Neuronal stem cell (in vitro differentiated cells): ENCODE measurements at regions not wholly inside any gene's neighbourhood (a gene's known extent, or its start where the extent isn't known, plus 50 kb on each side); places are given as distances from the start of the nearest gene placed in this dataset.

Experiments
- DNase-seq: peaks from one replicate; pipeline ENCODE4 v3.0.0-alpha.2; 2013; ENCODE audit warnings: low spot score
- H2AFZ ChIP-seq: one replicate; pipeline ENCODE4 v1.6.1; 2013; ENCODE audit warnings: mild to moderate bottlenecking, low read length, inconsistent platforms
- H2AK5ac ChIP-seq: 2 replicates; pipeline ENCODE4 v1.6.1; 2013; ENCODE audit warnings: low read depth, mild to moderate bottlenecking, inconsistent platforms, low read length, moderate library complexity, mixed read lengths
- H2BK120ac ChIP-seq: 2 replicates; pipeline ENCODE4 v1.6.1; 2013; ENCODE audit warnings: low read depth, mild to moderate bottlenecking, inconsistent platforms, low read length, moderate library complexity, mixed read lengths
- H2BK12ac ChIP-seq: one replicate; pipeline ENCODE4 v1.6.1; 2013; ENCODE audit warnings: low read length, inconsistent platforms
- H2BK15ac ChIP-seq: 2 replicates; pipeline ENCODE4 v1.6.1; 2013; ENCODE audit warnings: mild to moderate bottlenecking, low read length, inconsistent platforms, mixed read lengths
- H2BK5ac ChIP-seq: one replicate; pipeline ENCODE4 v1.6.1; 2013; ENCODE audit warnings: inconsistent platforms, mild to moderate bottlenecking, low read length, moderate library complexity
- H3K14ac ChIP-seq: one replicate; pipeline ENCODE4 v1.6.1; 2013; ENCODE audit warnings: low read length, inconsistent platforms
- H3K18ac ChIP-seq: 2 replicates; pipeline ENCODE4 v1.6.1; 2013; ENCODE audit warnings: low read length, inconsistent platforms
- H3K23ac ChIP-seq: 2 replicates; pipeline ENCODE4 v1.6.1; 2013; ENCODE audit warnings: low read depth, mild to moderate bottlenecking, mixed read lengths, low read length, inconsistent platforms; ENCODE audit not compliant: poor library complexity
- H3K27ac ChIP-seq: replicated peaks from 3 replicates; pipeline ENCODE4 v1.5.1; 2013; ENCODE audit warnings: low read length, inconsistent platforms
- H3K27me3 ChIP-seq, 3 experiments: 2 replicates each; pipeline ENCODE4 v1.6.1; 2013; ENCODE audit warnings: low read length in 3 of 3, mild to moderate bottlenecking in 2 of 3, inconsistent platforms in 1 of 3, low read depth in 1 of 3, mixed read lengths in 1 of 3, moderate library complexity in 1 of 3; ENCODE audit not compliant: control insufficient read depth in 3 of 3, insufficient read depth in 3 of 3
- H3K36me3 ChIP-seq, 2 donors: replicated peaks in 1 of 2; 2 replicates each; pipeline ENCODE4 v1.6.1; 2013; ENCODE audit warnings: low read length in 2 of 2; ENCODE audit not compliant: control insufficient read depth in 2 of 2, insufficient read depth in 2 of 2
- H3K4ac ChIP-seq: 2 replicates; pipeline ENCODE4 v1.6.1; 2013; ENCODE audit warnings: inconsistent platforms, mild to moderate bottlenecking, low read length, moderate library complexity
- H3K4me1 ChIP-seq, 2 donors: 1 replicate in 1 of 2; 2 replicates in 1 of 2; pipeline ENCODE4 v1.6.1; 2013; ENCODE audit warnings: low read length in 2 of 2, low read depth in 1 of 2; ENCODE audit not compliant: control insufficient read depth in 2 of 2, insufficient read depth in 1 of 2
- H3K4me2 ChIP-seq: one replicate; pipeline ENCODE4 v1.6.1; 2013; ENCODE audit warnings: mild to moderate bottlenecking, low read length, inconsistent platforms; ENCODE audit not compliant: insufficient read depth, poor library complexity, severe bottlenecking
- H3K4me3 ChIP-seq, 2 donors: 2 replicates each; pipeline ENCODE4 v1.5.1; 2013; ENCODE audit warnings: low read length in 2 of 2, mild to moderate bottlenecking in 2 of 2, inconsistent platforms in 1 of 2, moderate library complexity in 1 of 2
- H3K79me1 ChIP-seq: one replicate; pipeline ENCODE4 v1.6.1; 2013; ENCODE audit warnings: low read depth, mild to moderate bottlenecking, inconsistent platforms, low read length, moderate library complexity
- H3K9ac ChIP-seq: one replicate; pipeline ENCODE4 v1.6.1; 2013; ENCODE audit warnings: mild to moderate bottlenecking, low read depth, low read length, inconsistent platforms; ENCODE audit not compliant: poor library complexity
- H3K9me3 ChIP-seq, 2 donors: replicated peaks in 1 of 2; 2 replicates each; pipeline versions ENCODE3 to v1.6.1; 2013; ENCODE audit warnings: low read length in 2 of 2, mild to moderate bottlenecking in 2 of 2, inconsistent platforms in 1 of 2, low read depth in 1 of 2, mixed read lengths in 1 of 2, moderate library complexity in 1 of 2; ENCODE audit not compliant: control insufficient read depth in 2 of 2, insufficient read depth in 1 of 2
- H4K8ac ChIP-seq: one replicate; pipeline ENCODE4 v1.6.1; 2013; ENCODE audit warnings: low read depth, mild to moderate bottlenecking, inconsistent platforms, low read length, moderate library complexity
- H4K91ac ChIP-seq: one replicate; pipeline ENCODE4 v1.6.1; 2013; ENCODE audit warnings: low read length, low read depth, mild to moderate bottlenecking, inconsistent platforms; ENCODE audit not compliant: poor library complexity
- WGBS, 2 donors: extraction: QIAGEN DNeasy Blood & Tissue Kit; methylation state at CpG; one replicate each; pipeline ENCODE4 v1.1.7; 2013; ENCODE audit warnings: missing lambda C conversion rate in 2 of 2, mixed read lengths in 1 of 2; ENCODE audit not compliant: insufficient read length in 2 of 2, insufficient replicate concordance in 1 of 2; ENCODE audit errors: extremely low coverage in 2 of 2; 5-methylcytosine and 5-hydroxymethylcytosine counted together

DNA sequence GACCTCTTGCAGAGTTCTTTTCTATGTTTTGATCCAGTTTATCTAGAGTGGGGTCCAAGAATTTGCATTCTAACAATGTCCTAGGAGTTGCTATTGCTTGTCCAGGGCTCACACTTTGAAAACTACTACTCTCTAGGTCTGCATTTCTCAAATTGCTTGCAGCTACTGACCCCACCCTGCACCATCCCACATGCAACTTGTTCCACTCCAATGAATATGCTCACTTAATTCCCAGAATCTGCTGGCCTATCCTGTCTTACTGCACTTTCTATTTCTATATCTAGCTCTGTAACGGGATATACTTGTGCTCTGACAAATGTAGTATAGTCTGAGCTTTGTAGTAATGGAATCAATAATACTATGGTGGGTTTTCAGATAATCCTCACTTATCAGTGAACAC is 570.3 kb downstream of the IQCM start:
- Histone ChIP-seq H3K9me3 (no peaks in the 10 kb centered on the region), H2BK12ac (no peak overlapping the region), H3K4ac (no peak overlapping the region), H3K79me1 (no peaks in the 10 kb centered on the region), H3K27ac (no peak overlapping the region), H2BK5ac (no peak overlapping the region), H3K18ac (no peak overlapping the region), H3K4me1 (no peaks in the 10 kb centered on the region), H2AFZ (no peak overlapping the region), H3K14ac (no peak overlapping the region), H3K27me3 (no peaks in the 10 kb centered on the region), H2BK120ac (no peak overlapping the region), H3K4me2 (no peak overlapping the region), H3K4me3 (no peak overlapping the region), H4K8ac (no peak overlapping the region), H3K9ac (no peak overlapping the region), H3K36me3 (no peaks in the 10 kb centered on the region), H3K23ac (no peak overlapping the region), H4K91ac (no peak overlapping the region), H2AK5ac (no peak overlapping the region), H2BK15ac (no peak overlapping the region)
- no peak for DNase-seq
- WGBS, 2 donors = no CpG with 5 or more reads among the region's 1 CpG

DNA sequence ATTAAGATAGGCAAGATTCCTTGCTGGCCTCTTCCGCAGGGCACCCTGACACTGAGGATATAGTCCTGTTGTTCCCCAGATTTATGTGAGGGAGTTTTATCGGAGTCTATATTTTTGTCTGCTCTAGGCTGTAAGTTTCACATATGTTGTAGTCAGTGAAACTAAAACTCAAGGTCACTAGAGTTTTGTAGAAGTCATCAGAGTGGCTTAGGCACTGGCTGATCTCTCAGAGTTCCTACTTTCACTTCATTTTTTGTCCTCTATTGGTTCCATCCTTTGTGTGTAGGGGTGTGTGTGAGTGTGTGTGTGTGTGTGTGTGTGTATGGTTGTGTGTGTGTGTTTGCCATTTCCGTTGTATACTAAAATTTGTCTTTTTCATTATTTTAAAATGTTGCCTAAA is 577.5 kb downstream of the IQCM start:
- H3K9me3 ChIP-seq = no peaks in the 10 kb centered on the region
- no CpG with 5 or more reads among the region's 3 CpGs for WGBS, 2 donors
- no peak overlapping the region for H4K91ac ChIP-seq
- H2BK120ac ChIP-seq = no peak overlapping the region
- H3K27me3 ChIP-seq = no peaks in the 10 kb centered on the region
- H4K8ac ChIP-seq = no peak overlapping the region
- no peaks in the 10 kb centered on the region for H3K36me3 ChIP-seq
- H3K14ac ChIP-seq = no peak overlapping the region
- no peak overlapping the region for H3K23ac ChIP-seq
- no peak overlapping the region for H2BK15ac ChIP-seq
- H3K18ac ChIP-seq = no peak overlapping the region
- no peak overlapping the region for H2BK5ac ChIP-seq
- H3K4me3 ChIP-seq = no peak overlapping the region
- H2AK5ac ChIP-seq = no peak overlapping the region
- no peak overlapping the region for H3K4ac ChIP-seq
- H3K79me1 ChIP-seq = no peaks in the 10 kb centered on the region
- no peak for DNase-seq
- no peak overlapping the region for H3K4me2 ChIP-seq
- no peak overlapping the region for H2BK12ac ChIP-seq
- no peaks in the 10 kb centered on the region for H3K4me1 ChIP-seq
- no peak overlapping the region for H3K27ac ChIP-seq
- H2AFZ ChIP-seq = no peak overlapping the region
- no peak overlapping the region for H3K9ac ChIP-seq

DNA sequence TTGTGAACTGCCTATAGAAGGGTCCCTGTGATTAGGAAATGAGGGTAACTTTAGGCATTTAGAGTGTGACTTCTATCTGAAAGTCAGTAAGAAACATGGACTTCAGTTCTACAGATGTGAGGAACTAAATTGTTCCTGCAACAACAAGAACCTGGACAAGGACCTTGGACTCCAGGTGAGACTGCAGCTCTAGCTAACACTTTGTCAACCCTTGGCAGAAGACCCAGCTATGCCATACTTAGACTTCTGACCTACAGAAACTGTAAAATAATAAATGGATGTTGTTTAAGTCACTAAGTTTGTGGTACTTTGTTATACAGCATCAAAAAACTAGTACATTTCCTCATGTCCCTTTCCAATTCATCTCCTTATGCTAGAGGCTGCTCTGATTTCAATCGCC is 580.8 kb downstream of the IQCM start:
- no peak overlapping the region for H2BK120ac ChIP-seq
- H3K4me2 ChIP-seq = no peak overlapping the region
- DNase-seq = no peak
- H3K27ac ChIP-seq = no peak overlapping the region
- H3K36me3 ChIP-seq = no peaks in the 10 kb centered on the region
- no peak overlapping the region for H3K18ac ChIP-seq
- H3K79me1 ChIP-seq = no peaks in the 10 kb centered on the region
- H3K27me3 ChIP-seq = no peaks in the 10 kb centered on the region
- no peak overlapping the region for H2AK5ac ChIP-seq
- no peaks in the 10 kb centered on the region for H3K4me1 ChIP-seq
- H2AFZ ChIP-seq = no peak overlapping the region
- no peak overlapping the region for H3K14ac ChIP-seq
- no peak overlapping the region for H4K8ac ChIP-seq
- no CpG with 5 or more reads among the region's 1 CpG for WGBS, 2 donors
- H2BK15ac ChIP-seq = no peak overlapping the region
- H3K9me3 ChIP-seq = no peaks in the 10 kb centered on the region
- no peak overlapping the region for H3K4ac ChIP-seq
- no peak overlapping the region for H4K91ac ChIP-seq
- H2BK12ac ChIP-seq = no peak overlapping the region
- H3K9ac ChIP-seq = no peak overlapping the region
- no peak overlapping the region for H2BK5ac ChIP-seq
- no peak overlapping the region for H3K4me3 ChIP-seq
- H3K23ac ChIP-seq = no peak overlapping the region

DNA sequence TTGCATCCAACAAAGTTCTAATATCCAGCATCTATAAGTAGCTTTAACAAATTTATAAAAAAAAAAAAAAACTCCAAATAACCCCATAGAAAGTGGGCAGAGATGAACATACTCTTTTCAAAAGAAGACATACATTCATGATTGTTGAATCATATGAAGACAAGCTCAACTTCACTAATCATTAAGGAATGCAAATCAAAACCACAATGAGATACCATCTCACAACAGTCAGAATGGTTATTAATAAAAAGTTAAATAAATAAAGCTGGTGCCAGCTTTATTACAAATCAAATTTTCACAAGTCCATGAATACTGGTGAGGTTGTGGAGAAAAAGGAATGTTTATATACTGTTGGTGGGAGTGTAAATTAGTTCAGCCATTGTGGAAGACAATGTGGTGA is 592.0 kb downstream of the IQCM start:
- Histone ChIP-seq H3K4ac (no peak overlapping the region), H3K9ac (no peak overlapping the region), H2AFZ (no peak overlapping the region), H2AK5ac (no peak overlapping the region), H3K27me3 (no peaks in the 10 kb centered on the region), H3K14ac (no peak overlapping the region), H3K4me3 (no peak overlapping the region), H3K9me3 (peaks cover 0 to 3% of the 10 kb centered on the region in 2 donors), H3K27ac (no peak overlapping the region), H4K91ac (no peak overlapping the region), H3K4me1 (no peaks in the 10 kb centered on the region), H3K23ac (no peak overlapping the region), H3K36me3 (no peaks in the 10 kb centered on the region), H3K4me2 (no peak overlapping the region), H3K18ac (no peak overlapping the region), H4K8ac (no peak overlapping the region), H3K79me1 (no peaks in the 10 kb centered on the region), H2BK120ac (no peak overlapping the region), H2BK12ac (no peak overlapping the region), H2BK15ac (no peak overlapping the region), H2BK5ac (no peak overlapping the region)
- DNase-seq = no peak
